Keratinocyte (primary cell): ENCODE measurements at regions not wholly inside any gene's neighbourhood (a gene's known extent, or its start where the extent isn't known, plus 50 kb on each side); places are given as distances from the start of the nearest gene placed in this dataset.

Source experiments
- DNase-seq: peaks from one replicate; pipeline ENCODE4 v3.0.0-alpha.2; 2011; ENCODE audit warnings: low read depth, missing footprints, low spot score
- FAIRE-seq: peaks from 2 replicates; lab custom pipeline; 2011; peaks lifted over from hg19 to GRCh38; lab: Jason Lieb, UNC
- H2AFZ ChIP-seq: 2 replicates; pipeline ENCODE4 v1.6.0; 2012; ENCODE audit warnings: low read length, control low read depth, inconsistent platforms; ENCODE audit not compliant: control insufficient read depth
- H3K27ac ChIP-seq: 2 replicates; pipeline ENCODE4 v1.5.1; 2011; ENCODE audit warnings: low read length; ENCODE audit not compliant: control insufficient read depth, insufficient read depth
- H3K27me3 ChIP-seq: 3 replicates; pipeline ENCODE4 v1.6.0; 2011; ENCODE audit warnings: low read length; ENCODE audit not compliant: control insufficient read depth, insufficient read depth; ENCODE audit errors: extremely low read depth
- H3K36me3 ChIP-seq, 2 experiments: 2 replicates in 1 of 2; 3 replicates in 1 of 2; pipeline ENCODE4 v1.5.1; 2011; ENCODE audit warnings: low read length in 2 of 2, mild to moderate bottlenecking in 1 of 2; ENCODE audit not compliant: control insufficient read depth in 2 of 2, insufficient read depth in 2 of 2; ENCODE audit errors: extremely low read depth in 1 of 2
- H3K4me1 ChIP-seq: 3 replicates; pipeline ENCODE4 v1.5.1; 2011; ENCODE audit warnings: low read length; ENCODE audit not compliant: control insufficient read depth, insufficient read depth; ENCODE audit errors: extremely low read depth
- H3K4me2 ChIP-seq: 3 replicates; pipeline ENCODE4 v1.6.0; 2011; ENCODE audit warnings: low read depth, low read length; ENCODE audit not compliant: control insufficient read depth, insufficient read depth; ENCODE audit errors: extremely low read depth
- H3K4me3 ChIP-seq, 3 experiments: fragments of 200-600 bp in 1 of 3; sonication (generic) in 1 of 3; 2 replicates in 2 of 3; 3 replicates in 1 of 3; pipeline ENCODE4 v1.5.1; 2011 to 2016; ENCODE audit warnings: low read length in 3 of 3, mild to moderate bottlenecking in 3 of 3, control low read depth in 2 of 3, inconsistent platforms in 1 of 3, low read depth in 1 of 3, mixed read lengths in 1 of 3, mixed run types in 1 of 3, moderate library complexity in 1 of 3; ENCODE audit not compliant: control insufficient read depth in 2 of 3, insufficient read depth in 2 of 3; ENCODE audit errors: extremely low read depth in 1 of 3
- H3K79me2 ChIP-seq: 2 replicates; pipeline ENCODE4 v1.6.0; 2012; ENCODE audit warnings: low read length; ENCODE audit not compliant: control insufficient read depth, insufficient read depth
- H3K9ac ChIP-seq: 3 replicates; pipeline ENCODE4 v1.6.0; 2011; ENCODE audit warnings: low read length; ENCODE audit not compliant: control insufficient read depth, insufficient read depth; ENCODE audit errors: extremely low read depth
- H3K9me1 ChIP-seq: 3 replicates; pipeline ENCODE4 v1.6.0; 2011; ENCODE audit warnings: low read length; ENCODE audit not compliant: control insufficient read depth, insufficient read depth; ENCODE audit errors: extremely low read depth
- H3K9me3 ChIP-seq: 2 replicates; pipeline ENCODE4 v1.5.1; 2012; ENCODE audit warnings: low read depth, low read length; ENCODE audit not compliant: control insufficient read depth
- H4K20me1 ChIP-seq: 3 replicates; pipeline ENCODE4 v1.6.0; 2011; ENCODE audit warnings: low read length; ENCODE audit not compliant: control insufficient read depth, insufficient read depth; ENCODE audit errors: extremely low read depth
- CTCF ChIP-seq, 3 experiments: IDR thresholded peaks in 1 of 3; conservative IDR thresholded peaks in 1 of 3; optimal IDR thresholded peaks in 1 of 3; 2 replicates in 2 of 3; 3 replicates in 1 of 3; pipeline versions ENCODE3 to v1.5.1; 2011; ENCODE audit warnings: low read length in 3 of 3, mild to moderate bottlenecking in 3 of 3, moderate library complexity in 2 of 3, control low read depth in 1 of 3, inconsistent platforms in 1 of 3; ENCODE audit not compliant: insufficient read depth in 2 of 3; ENCODE audit errors: extremely low read depth in 1 of 3
- EZH2 ChIP-seq: IDR thresholded peaks from one replicate; pipeline ENCODE4 v1.6.1; 2012; ENCODE audit warnings: inconsistent platforms, mild to moderate bottlenecking, low read length, moderate library complexity
- dilution Hi-C: fragments of 300-500 bp; cut with MboI; formaldehyde crosslinking; loops from one replicate; pipeline ENCODE4 v1.7.0; 2020; ENCODE audit warnings: low sequenced_read_pairs; ENCODE audit not compliant: extremely low pct_ligation_motif_present

- no peak overlapping the region for H3K27ac ChIP-seq
- H3K4me1 ChIP-seq, result no peaks in the 10 kb centered on the region
- TF ChIP-seq EZH2 (no peak), CTCF (optimal IDR thresholded peaks at IDR 0.05 in 1 of 3, IDR thresholded peaks at IDR 0.05 in 1 of 3, conservative IDR thresholded peaks at IDR 0.05 in 1 of 3; ENCODE audit: extremely low read depth in 1 of 3, insufficient read depth in 2 of 3, low read length in 3 of 3) (no peak)
- H3K9me3 ChIP-seq, result no peaks in the 10 kb centered on the region
- H3K4me2 ChIP-seq, result no peak overlapping the region
- no peaks in the 10 kb centered on the region for H3K36me3 ChIP-seq
- H3K27me3 ChIP-seq, result no peaks in the 10 kb centered on the region
- no peak overlapping the region for H2AFZ ChIP-seq
- FAIRE-seq, result no peak
- H4K20me1 ChIP-seq, result no peaks in the 10 kb centered on the region
- no peak for DNase-seq
- H3K9ac ChIP-seq, result no peak overlapping the region
- dilution Hi-C loops, result no loop called here
- H3K4me3 ChIP-seq, result no peak overlapping the region
- H3K9me1 ChIP-seq, result no peaks in the 10 kb centered on the region
- no peaks in the 10 kb centered on the region for H3K79me2 ChIP-seq
Measured at GRCh38 chr1:55822891-55823290, 607.7 kb upstream of the USP24 start.

- Histone ChIP-seq H3K36me3 (no peaks in the 10 kb centered on the region), H3K27ac (no peak overlapping the region), H3K27me3 (no peaks in the 10 kb centered on the region), H3K9me3 (no peaks in the 10 kb centered on the region), H3K9me1 (no peaks in the 10 kb centered on the region), H3K4me2 (no peak overlapping the region), H3K4me1 (no peaks in the 10 kb centered on the region), H3K79me2 (no peaks in the 10 kb centered on the region), H2AFZ (no peak overlapping the region), H4K20me1 (no peaks in the 10 kb centered on the region), H3K4me3 (no peak overlapping the region), H3K9ac (no peak overlapping the region)
- TF ChIP-seq CTCF (optimal IDR thresholded peaks at IDR 0.05 in 1 of 3, IDR thresholded peaks at IDR 0.05 in 1 of 3, conservative IDR thresholded peaks at IDR 0.05 in 1 of 3; ENCODE audit: extremely low read depth in 1 of 3, insufficient read depth in 2 of 3, low read length in 3 of 3) (no peak), EZH2 (no peak)
- dilution Hi-C loops, result no loop called here
- FAIRE-seq, result no peak
- DNase-seq, result no peak
Measured at GRCh38 chr1:55821234-55821633, 606.1 kb upstream of the USP24 start.
